B cell (primary cell): ENCODE measurements at regions not wholly inside any gene's neighbourhood (a gene's known extent, or its start where the extent isn't known, plus 50 kb on each side); places are given as distances from the start of the nearest gene placed in this dataset.

Experiments used
- ATAC-seq: fragments of 200-7000 bp; cut with Tn5 transposase; one replicate; pipeline ENCODE4 v1.10.0; 2021; ENCODE audit warnings: low read depth, mild to moderate bottlenecking, moderate number of reproducible peaks, moderate library complexity
- CTCF ChIA-PET: fragments of 350-600 bp; sonication (Branson Sonifier 250); formaldehyde crosslinking; loops from one replicate; lab custom pipeline; 2021; ENCODE audit warnings: antibody characterized with exemption, inconsistent platforms; lab: Charles Lee
- POLR2A ChIA-PET: fragments of 350-600 bp; sonication (Branson Sonifier 250); formaldehyde crosslinking; loops from one replicate; lab custom pipeline; 2021; ENCODE audit warnings: antibody characterized with exemption; lab: Charles Lee
- DNase-seq: peaks from one replicate; pipeline ENCODE4 v3.0.0; 2013
- H2AFZ ChIP-seq: 2 replicates; pipeline ENCODE4 v1.6.1; 2012; ENCODE audit warnings: mild to moderate bottlenecking, low read depth, low read length; ENCODE audit not compliant: insufficient read depth, poor library complexity, severe bottlenecking
- H3K27ac ChIP-seq, 2 donors: 1 replicate in 1 of 2; 2 replicates in 1 of 2; pipeline ENCODE4 v1.5.1; 2012 to 2013; ENCODE audit warnings: low read length in 2 of 2, mild to moderate bottlenecking in 2 of 2, moderate library complexity in 1 of 2
- H3K27me3 ChIP-seq, 4 experiments: fragments of 200-600 bp in 1 of 4; sonication (generic) in 1 of 4; replicated peaks in 1 of 4; 1 replicate in 2 of 4; 2 replicates in 2 of 4; pipeline versions ENCODE4 v1.6.1 to v1.7.0; 2013 to 2016; ENCODE audit warnings: low read length in 3 of 4, mild to moderate bottlenecking in 2 of 4, mixed read lengths in 1 of 4, moderate library complexity in 1 of 4; ENCODE audit not compliant: insufficient read depth in 4 of 4, control insufficient read depth in 3 of 4; ENCODE audit errors: control extremely low read depth in 1 of 4
- H3K36me3 ChIP-seq, 2 experiments: replicated peaks in 1 of 2; 1 replicate in 1 of 2; 2 replicates in 1 of 2; pipeline versions ENCODE4 v1.6.1 to v1.7.1; 2013; ENCODE audit warnings: low read length in 1 of 2; ENCODE audit not compliant: insufficient read depth in 2 of 2, control insufficient read depth in 1 of 2; ENCODE audit errors: control extremely low read depth in 1 of 2, extremely low read depth in 1 of 2
- H3K4me1 ChIP-seq, 2 donors: fragments of 200-600 bp in 1 of 2; sonication (generic) in 1 of 2; 1 replicate in 1 of 2; 2 replicates in 1 of 2; pipeline versions ENCODE4 v1.5.1 to v1.6.1; 2013 to 2017; ENCODE audit warnings: low read length in 2 of 2; ENCODE audit not compliant: control insufficient read depth in 2 of 2, insufficient read depth in 2 of 2
- H3K4me2 ChIP-seq: replicated peaks from 2 replicates; pipeline ENCODE3; 2012; ENCODE audit warnings: mild to moderate bottlenecking, low read depth, low read length; ENCODE audit not compliant: poor library complexity, severe bottlenecking
- H3K4me3 ChIP-seq, 5 experiments: fragments of 200-600 bp in 1 of 5; sonication (generic) in 1 of 5; 1 replicate in 3 of 5; 2 replicates in 2 of 5; pipeline versions ENCODE4 v1.5.1 to v1.7.0; 2011 to 2016; ENCODE audit warnings: low read length in 4 of 5, mild to moderate bottlenecking in 4 of 5, low read depth in 2 of 5, control low read depth in 1 of 5, moderate library complexity in 1 of 5; ENCODE audit not compliant: insufficient read depth in 1 of 5; ENCODE audit errors: control extremely low read depth in 1 of 5, extremely low read depth in 1 of 5
- H3K79me2 ChIP-seq: fragments of 200-600 bp; sonication (generic); one replicate; pipeline ENCODE4 v1.6.0; 2016; ENCODE audit warnings: low read length; ENCODE audit not compliant: control insufficient read depth, insufficient read depth
- H3K9ac ChIP-seq: fragments of 200-600 bp; sonication (generic); 2 replicates; pipeline ENCODE4 v1.6.1; 2017; ENCODE audit warnings: mild to moderate bottlenecking, low read length, moderate library complexity
- H3K9me3 ChIP-seq, 3 donors: one replicate each; pipeline versions ENCODE4 v1.6.1 to v1.7.1; 2013; ENCODE audit warnings: low read length in 2 of 3; ENCODE audit not compliant: control insufficient read depth in 2 of 3, insufficient read depth in 1 of 3; ENCODE audit errors: control extremely low read depth in 1 of 3
- H4K20me1 ChIP-seq: 2 replicates; pipeline ENCODE4 v1.6.0; 2012; ENCODE audit warnings: mild to moderate bottlenecking, low read length; ENCODE audit not compliant: insufficient read depth, control insufficient read depth, poor library complexity, severe bottlenecking
- H3K27ac Mint-ChIP-seq: one replicate; pipeline ENCODE4 v1.8.0; 2021; ENCODE audit warnings: mixed read lengths
- H3K27me3 Mint-ChIP-seq: one replicate; pipeline ENCODE4 v1.8.0; 2021; ENCODE audit warnings: mixed read lengths
- H3K4me1 Mint-ChIP-seq: one replicate; pipeline ENCODE4 v1.8.0; 2021; ENCODE audit warnings: mixed read lengths
- H3K4me3 Mint-ChIP-seq: one replicate; pipeline ENCODE4 v1.8.0; 2021; ENCODE audit warnings: mixed read lengths
- H3K9me3 Mint-ChIP-seq: one replicate; pipeline ENCODE4 v1.8.0; 2022; ENCODE audit warnings: mixed read lengths; ENCODE audit not compliant: insufficient read depth
- CTCF ChIP-seq: fragments of 200-600 bp; IDR thresholded peaks from one replicate; pipeline ENCODE4 v1.8.0; 2022; ENCODE audit warnings: antibody characterized with exemption, mild to moderate bottlenecking
- EZH2 ChIP-seq: IDR thresholded peaks from 2 replicates; pipeline ENCODE4 v1.6.1; 2012; ENCODE audit warnings: borderline replicate concordance, low read depth, mild to moderate bottlenecking, moderate library complexity, low read length; ENCODE audit not compliant: insufficient read depth, poor library complexity, severe bottlenecking
- WGBS: methylation state at CpG from one replicate; pipeline ENCODE4 v1.1.5; 2013; ENCODE audit warnings: missing lambda C conversion rate; ENCODE audit not compliant: insufficient coverage; 5-methylcytosine and 5-hydroxymethylcytosine counted together
- intact Hi-C: fragments of 100-400 bp; cut with micrococcal nuclease; formaldehyde crosslinking; loops from one replicate; pipeline ENCODE4 v1.10.0; 2022

GRCh38 chr18:34976123-34976522 lies 65.1 kb upstream of the MAPRE2 start:
- TF ChIP-seq EZH2 (no peak), CTCF (no peak)
- peaks cover 0 to 20% (median 14%) of the 10 kb centered on the region in 4 experiments for H3K27me3 ChIP-seq
- peaks cover 26% of the 10 kb centered on the region for H3K4me1 Mint-ChIP-seq
- intact Hi-C loops, result loop anchor here (2.0 to 10.0 kb wide), 3 partner anchors 66 to 1829 kb away; partner anchors contain the start of genes MAPRE2 and ZNF24
- H3K4me1 ChIP-seq, result peaks cover 17 to 26% of the 10 kb centered on the region in 2 donors
- no peak overlapping the region for H3K27ac Mint-ChIP-seq
- H3K9me3 Mint-ChIP-seq, result no peaks in the 10 kb centered on the region
- peak overlapping the region; percentile 100 for H3K4me2 ChIP-seq
- H3K79me2 ChIP-seq, result no peaks in the 10 kb centered on the region
- H4K20me1 ChIP-seq, result no peaks in the 10 kb centered on the region
- DNase-seq (no peak), ATAC-seq (no peak)
- ChIA-PET POLR2A (no interaction called here), CTCF (no interaction called here)
- peak overlapping the region; percentile 92 for H3K4me3 Mint-ChIP-seq
- peak overlapping the region; percentile 85 for H3K9ac ChIP-seq
- 79% methylated on average over 5 of the region's 10 CpGs for WGBS
- H3K9me3 ChIP-seq, result peaks cover 0 to 3% (median 0%) of the 10 kb centered on the region in 3 donors
- no peak overlapping the region for H3K27ac ChIP-seq
- no peaks in the 10 kb centered on the region for H3K36me3 ChIP-seq
- peak overlapping the region in 3 of 5 experiments; percentile 84 to 96 (median 89) for H3K4me3 ChIP-seq
- H2AFZ ChIP-seq, result peak overlapping the region; percentile 87
- peaks cover 31% of the 10 kb centered on the region for H3K27me3 Mint-ChIP-seq

- Histone ChIP-seq H3K27me3 (peaks cover 0 to 20% (median 12%) of the 10 kb centered on the region in 4 experiments), H3K36me3 (no peaks in the 10 kb centered on the region), H3K4me2 (peak overlapping the region; percentile 100), H3K27ac (peak overlapping the region in 1 of 2 donors; percentile 16), H3K4me3 (peak overlapping the region in 4 of 5 experiments; percentile 84 to 96 (median 90)), H4K20me1 (no peaks in the 10 kb centered on the region), H3K4me1 (peaks cover 17 to 26% of the 10 kb centered on the region in 2 donors), H2AFZ (peak overlapping the region; percentile 87), H3K9ac (peak overlapping the region; percentile 85), H3K9me3 (peaks cover 0 to 3% (median 0%) of the 10 kb centered on the region in 3 donors), H3K79me2 (no peaks in the 10 kb centered on the region)
- Mint-ChIP-seq H3K4me3 (peak overlapping the region; percentile 92), H3K27ac (no peak overlapping the region), H3K4me1 (peaks cover 26% of the 10 kb centered on the region), H3K27me3 (peaks cover 28% of the 10 kb centered on the region), H3K9me3 (no peaks in the 10 kb centered on the region)
- no peak for ATAC-seq
- under 1% methylated on average over 19 of the region's 19 CpGs for WGBS
- CTCF ChIA-PET, result no interaction called here
- intact Hi-C loops, result loop anchor here (2.0 to 10.0 kb wide), 3 partner anchors 66 to 1828 kb away; partner anchors contain the start of genes MAPRE2 and ZNF24
- POLR2A ChIA-PET, result no interaction called here
- DNase-seq, result no peak
- TF ChIP-seq CTCF, result no peak
- TF ChIP-seq EZH2, result no peak
Measured at GRCh38 chr18:34976534-34976898, 64.7 kb upstream of the MAPRE2 start.
